ENCODE measurements at regions not wholly inside any gene's neighbourhood (a gene's known extent, or its start where the extent isn't known, plus 50 kb on each side); places are given as distances from the start of the nearest gene placed in this dataset.

GRCh38 chr14:38442208-38442607, 186.3 kb upstream of the CLEC14A start:
- H3K4me3 ChIP-seq (ENCODE audit: low read depth, low read length) = no peak overlapping the region
- no peak for DNase-seq (ENCODE audit: low read depth)
- TF ChIP-seq CTCF (conservative IDR thresholded peaks at IDR 0.05; ENCODE audit: low read depth, low read length) = no peak

GRCh38 chr14:38432186-38432585, 176.3 kb upstream of the CLEC14A start:
- no peak for TF ChIP-seq CTCF (conservative IDR thresholded peaks at IDR 0.05; ENCODE audit: low read depth, low read length)
- no peak for DNase-seq (ENCODE audit: low read depth)
- no peak overlapping the region for H3K4me3 ChIP-seq (ENCODE audit: low read depth, low read length)

GRCh38 chr14:38431156-38431555, 175.3 kb upstream of the CLEC14A start:
- no peak for DNase-seq (ENCODE audit: low read depth)
- no peak for TF ChIP-seq CTCF (conservative IDR thresholded peaks at IDR 0.05; ENCODE audit: low read depth, low read length)
- H3K4me3 ChIP-seq (ENCODE audit: low read depth, low read length) = no peak overlapping the region

GRCh38 chr14:38430522-38430921, 174.6 kb upstream of the CLEC14A start:
- no peak for TF ChIP-seq CTCF (conservative IDR thresholded peaks at IDR 0.05; ENCODE audit: low read depth, low read length)
- no peak overlapping the region for H3K4me3 ChIP-seq (ENCODE audit: low read depth, low read length)
- no peak for DNase-seq (ENCODE audit: low read depth)

- no peak overlapping the region for H3K4me3 ChIP-seq (ENCODE audit: low read depth, low read length)
- TF ChIP-seq CTCF (conservative IDR thresholded peaks at IDR 0.05; ENCODE audit: low read depth, low read length) = no peak
- no peak for DNase-seq (ENCODE audit: low read depth)
Observed at GRCh38 chr14:38425324-38425976, 169.6 kb upstream of the CLEC14A start.

- H3K4me3 ChIP-seq (ENCODE audit: low read depth, low read length) = no peak overlapping the region
- no peak for DNase-seq (ENCODE audit: low read depth)
- no peak for TF ChIP-seq CTCF (conservative IDR thresholded peaks at IDR 0.05; ENCODE audit: low read depth, low read length)
Observed at GRCh38 chr14:38420048-38420447, 164.2 kb upstream of the CLEC14A start.

- no peak for DNase-seq (ENCODE audit: low read depth)
- no peak for TF ChIP-seq CTCF (conservative IDR thresholded peaks at IDR 0.05; ENCODE audit: low read depth, low read length)
- H3K4me3 ChIP-seq (ENCODE audit: low read depth, low read length) = no peak overlapping the region
Observed at GRCh38 chr14:38419579-38419978, 163.7 kb upstream of the CLEC14A start.

Measured in epithelial cell of proximal tubule (primary cell).